Inferior parietal cortex (tissue), 1 donor: ENCODE measurements at regions not wholly inside any gene's neighbourhood (a gene's known extent, or its start where the extent isn't known, plus 50 kb on each side); places are given as distances from the start of the nearest gene placed in this dataset.

Experiments used
- DNase-seq: peaks from one replicate; pipeline ENCODE4 v3.0.0-alpha.2; 2016; ENCODE audit errors: extremely low spot score

DNA sequence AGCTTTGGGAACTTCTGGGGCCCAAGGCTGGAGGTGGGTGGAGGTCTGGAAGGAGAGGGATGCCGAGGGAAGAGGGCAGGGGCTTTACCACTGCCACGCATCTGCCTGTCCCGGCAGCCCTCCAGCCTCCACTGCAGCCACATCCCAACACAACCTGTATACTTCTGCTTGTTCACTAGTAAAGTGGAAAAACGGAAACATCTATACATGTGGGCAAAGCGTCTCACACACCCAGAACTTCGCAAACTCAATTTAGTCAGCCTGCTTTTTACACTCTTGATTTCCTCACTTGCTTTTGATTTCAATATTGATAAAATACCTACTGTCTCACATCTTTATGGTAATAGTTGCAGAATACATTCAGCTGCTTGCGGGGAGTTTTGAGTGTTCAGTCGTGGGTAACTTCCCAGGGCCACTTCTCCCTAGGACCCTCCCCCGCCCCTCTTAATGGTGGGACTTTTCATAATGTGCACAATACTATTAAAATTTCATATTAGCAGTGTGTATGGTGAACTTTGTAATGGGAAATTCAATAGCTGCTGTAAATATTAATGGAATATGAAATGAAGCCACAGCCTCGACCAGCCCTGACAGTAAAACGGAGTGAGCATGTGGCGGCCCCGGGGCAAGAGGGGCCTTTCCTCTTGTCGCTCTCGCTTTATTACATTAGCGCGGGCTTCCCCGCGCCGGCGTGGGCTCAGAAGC is 85.2 kb downstream of the NR2F2 start:
- no peak for DNase-seq

DNA sequence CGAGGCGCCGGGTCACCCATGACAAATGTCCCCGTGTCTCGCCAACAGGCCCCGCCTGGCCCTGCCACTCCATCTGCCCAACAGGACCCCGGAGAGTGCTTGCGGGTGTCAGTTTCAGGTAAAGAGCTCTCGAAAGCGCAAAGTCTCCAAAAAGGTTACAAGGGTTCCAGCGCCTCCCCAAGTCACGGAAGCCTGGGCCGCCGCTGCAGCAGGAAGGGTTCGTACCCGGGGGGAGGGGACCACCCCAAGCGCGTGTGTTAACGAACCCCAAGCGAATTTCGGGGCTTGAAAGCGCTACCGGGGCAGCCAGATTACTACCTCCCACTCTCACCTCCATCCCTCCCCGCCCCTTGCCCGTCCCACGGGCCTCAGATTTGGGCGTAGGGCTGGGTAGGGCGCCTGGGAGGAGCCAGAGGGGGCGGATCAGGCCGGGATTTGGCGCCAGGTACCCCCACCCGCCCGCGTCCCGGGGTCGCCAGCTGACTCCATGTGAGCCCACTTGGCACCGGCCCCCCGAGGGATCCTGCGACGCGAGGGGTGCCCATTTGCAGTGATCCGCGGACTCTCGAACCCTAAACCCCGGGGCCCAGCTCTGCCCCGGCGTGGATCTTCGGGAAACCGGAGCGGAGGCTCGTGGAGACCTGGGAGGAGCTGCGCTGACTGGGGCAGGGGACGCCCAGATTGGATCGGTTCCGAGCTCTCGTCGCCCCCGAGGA is 85.9 kb downstream of the NR2F2 start:
- no peak for DNase-seq

- no peak for DNase-seq
Observed at GRCh38 chr15:96416934-96417759, 86.6 kb downstream of the NR2F2 start.

- DNase-seq: no peak
Observed at GRCh38 chr15:96417760-96418130, 87.2 kb downstream of the NR2F2 start.

DNA sequence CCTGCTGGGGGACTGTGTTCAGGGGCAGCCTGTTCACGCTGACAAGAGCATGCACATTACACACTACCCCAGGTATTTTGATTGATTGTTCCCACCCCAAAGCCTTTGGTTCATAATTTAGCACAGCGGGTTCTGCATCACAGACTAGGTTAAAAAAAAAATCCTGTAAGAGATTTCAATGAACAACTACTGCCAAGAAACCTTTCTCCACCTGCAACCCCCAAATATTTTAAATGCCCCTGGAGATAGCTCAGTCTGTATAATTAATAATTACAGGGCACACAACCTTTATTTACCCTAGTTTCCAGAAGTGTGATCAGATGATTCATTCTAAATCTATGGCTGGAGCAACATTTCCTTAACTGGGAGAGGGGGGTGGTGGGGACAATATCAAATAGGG is 87.6 kb downstream of the NR2F2 start:
- no peak for DNase-seq

- no peak for DNase-seq
Observed at GRCh38 chr15:96421178-96421601, 90.7 kb downstream of the NR2F2 start.

DNA sequence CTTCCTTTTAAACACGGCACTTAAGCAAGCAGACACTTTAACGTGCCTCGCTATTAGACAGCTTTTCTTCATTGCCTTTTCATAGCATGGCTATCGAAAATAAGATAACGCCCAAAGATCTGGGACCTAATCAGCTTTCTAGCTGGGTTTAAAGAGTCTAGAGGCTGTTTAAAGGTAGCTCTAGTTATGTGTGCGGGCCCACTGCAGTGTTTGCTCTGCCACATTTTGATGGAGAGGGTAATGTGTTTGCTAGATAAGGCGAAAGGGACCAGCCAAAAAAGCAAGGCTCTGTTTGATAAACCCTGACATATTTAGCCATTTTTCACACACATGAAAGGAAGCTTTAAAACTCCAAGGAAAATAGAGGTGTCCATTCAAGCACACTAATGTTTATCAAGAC is 91.6 kb downstream of the NR2F2 start:
- no peak for DNase-seq

- DNase-seq: no peak
Observed at GRCh38 chr15:96424674-96425073, 94.2 kb downstream of the NR2F2 start.

DNA sequence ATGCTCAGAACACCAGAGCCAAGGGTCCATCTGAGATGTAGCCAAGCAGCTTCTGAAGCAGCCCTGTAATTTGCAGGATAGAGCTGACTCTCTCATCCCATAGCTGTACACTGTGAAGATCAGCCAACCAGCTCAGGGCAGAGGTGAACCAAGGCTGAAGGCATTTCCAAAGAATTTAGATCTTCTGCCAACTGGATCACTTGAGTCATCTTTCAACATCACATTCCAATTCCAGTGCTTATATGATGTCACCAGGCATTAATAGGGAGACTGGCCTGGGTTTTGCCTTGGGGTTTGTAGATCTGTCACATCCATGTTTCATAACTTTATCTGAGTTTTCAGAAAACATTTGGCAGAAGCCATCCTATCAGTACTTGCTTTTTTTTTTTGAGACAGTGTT is 98.2 kb downstream of the NR2F2 start:
- DNase-seq: no peak

GRCh38 chr15:96431786-96432185 is 101.3 kb downstream of the NR2F2 start:
- no peak for DNase-seq

DNA sequence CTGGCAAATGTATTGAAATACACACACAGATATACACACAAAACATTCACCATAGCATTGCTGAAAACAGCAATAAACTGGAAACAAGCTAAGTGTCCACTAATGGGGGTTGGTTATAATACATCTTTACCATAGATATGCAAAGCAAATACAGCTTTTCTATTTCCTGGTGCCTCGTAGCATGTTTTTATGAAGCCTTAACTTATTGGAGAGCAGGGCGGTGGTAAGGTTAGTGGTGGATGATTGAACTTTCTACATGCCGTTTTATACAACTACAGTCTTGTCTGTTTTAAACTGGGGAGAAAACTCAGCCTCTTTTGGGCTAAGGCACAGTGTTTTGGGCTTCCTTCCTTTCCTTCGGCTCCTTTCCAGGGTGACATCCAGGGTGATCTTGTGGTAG is 104.5 kb downstream of the NR2F2 start:
- no peak for DNase-seq

DNA sequence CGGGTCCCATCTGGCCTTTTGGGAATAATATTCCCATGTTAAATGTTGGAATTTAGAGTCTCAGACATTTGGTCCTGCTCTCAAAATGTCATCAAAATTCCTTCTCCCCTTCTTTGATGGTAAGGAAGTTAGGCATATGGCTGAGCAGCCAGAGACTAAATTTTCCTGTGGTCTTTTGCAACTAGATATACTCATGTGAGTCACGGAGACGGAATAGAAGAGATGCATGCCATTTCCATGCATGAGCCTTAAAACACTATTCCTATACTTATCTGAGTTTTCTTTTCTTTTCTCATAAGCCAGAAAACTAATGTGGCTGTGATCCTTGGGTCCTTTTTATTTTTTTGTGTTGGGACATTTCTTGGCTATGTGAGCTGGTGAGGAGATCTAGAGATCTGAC is 105.3 kb downstream of the NR2F2 start:
- no peak for DNase-seq

GRCh38 chr15:96440978-96441377 is 110.5 kb downstream of the NR2F2 start:
- no peak for DNase-seq

GRCh38 chr15:96442076-96442475 is 111.6 kb downstream of the NR2F2 start:
- DNase-seq: no peak

GRCh38 chr15:96444865-96445264 is 114.4 kb downstream of the NR2F2 start:
- no peak for DNase-seq

DNA sequence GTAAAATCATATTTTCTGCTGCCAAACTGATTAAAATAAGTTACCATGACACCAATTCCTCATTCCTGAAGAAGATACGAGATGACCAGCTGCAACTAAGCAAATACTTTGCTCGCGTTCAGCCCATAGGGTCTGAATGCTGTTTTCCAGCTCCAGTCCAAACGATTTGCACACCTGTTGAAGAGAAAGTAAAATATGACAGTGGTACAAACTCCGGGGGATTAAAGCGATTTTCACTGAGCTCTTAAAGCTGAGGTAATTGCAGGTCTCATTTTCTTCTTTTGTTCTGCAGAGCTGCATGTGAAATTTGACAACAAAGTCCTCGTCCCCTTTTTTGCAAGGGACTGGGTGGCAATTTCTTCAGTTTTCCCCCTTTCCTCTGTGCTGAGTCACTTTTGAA is 118.4 kb downstream of the NR2F2 start:
- no peak for DNase-seq

GRCh38 chr15:96457841-96458240 is 127.3 kb downstream of the NR2F2 start:
- no peak for DNase-seq

DNA sequence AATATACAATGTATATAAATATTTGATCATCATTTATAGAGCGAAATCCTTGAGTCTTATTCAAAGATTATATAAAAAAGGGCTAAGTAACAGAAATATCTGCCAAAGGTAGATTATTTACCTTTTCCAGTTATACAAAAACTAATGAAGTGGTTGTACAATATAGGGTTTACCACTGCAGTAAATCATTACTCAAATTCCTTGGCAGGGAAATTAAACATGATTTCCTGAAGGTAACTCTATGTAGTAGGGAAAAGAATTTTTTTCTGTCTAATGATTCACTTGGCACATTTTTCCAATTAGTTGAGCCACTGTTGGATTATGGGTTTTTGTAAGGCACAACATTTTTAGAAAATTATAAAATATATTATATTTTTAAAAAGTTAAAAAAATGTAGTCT is 129.6 kb downstream of the NR2F2 start:
- DNase-seq: no peak

GRCh38 chr15:96462768-96463750 is 132.6 kb downstream of the NR2F2 start:
- no peak for DNase-seq

DNA sequence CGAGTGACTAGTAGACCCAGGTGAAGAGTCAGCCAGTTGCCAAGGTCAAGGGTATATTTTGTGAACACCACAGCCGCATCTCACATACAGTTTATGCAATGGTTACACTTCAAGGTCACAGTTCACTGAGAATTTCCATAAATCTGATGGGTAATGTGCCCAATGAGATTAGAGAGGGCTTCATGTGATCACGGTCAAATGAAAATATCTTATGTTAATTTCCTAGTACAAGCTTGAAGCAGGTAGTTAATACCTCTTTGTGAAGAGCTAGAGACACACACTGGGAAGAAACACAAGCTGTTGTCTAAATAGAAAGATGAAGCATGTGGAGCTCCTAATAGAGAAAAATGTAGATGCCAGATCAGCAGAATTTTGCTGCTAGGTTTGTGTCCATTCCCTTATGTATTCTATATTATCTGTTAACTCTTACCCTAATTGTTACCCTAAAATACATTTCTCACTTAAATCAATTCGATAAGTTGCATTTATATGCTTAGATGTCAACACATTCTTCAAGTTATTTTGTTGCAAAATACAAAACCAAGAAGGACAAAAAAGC is 136.0 kb downstream of the NR2F2 start:
- no peak for DNase-seq

DNA sequence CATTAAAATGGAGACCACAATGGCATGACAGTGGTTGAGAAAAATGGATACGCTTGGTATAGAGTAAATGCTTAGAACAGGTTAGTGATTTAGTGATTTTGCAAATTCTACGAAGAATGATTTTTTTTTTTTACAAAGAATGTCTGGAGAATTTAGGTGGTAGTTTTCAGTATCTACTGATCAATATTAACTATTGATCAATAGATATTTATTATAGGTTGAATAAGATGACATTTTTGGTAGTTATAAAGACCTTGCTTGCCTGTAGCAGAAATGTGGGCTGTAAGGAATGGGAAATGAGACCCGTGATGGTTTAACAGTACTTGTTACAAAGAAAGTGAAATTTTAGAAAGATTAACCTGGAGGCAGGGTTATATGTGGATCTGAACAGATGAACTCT is 137.5 kb downstream of the NR2F2 start:
- DNase-seq: no peak
